ENCODE measurements at regions not wholly inside any gene's neighbourhood (a gene's known extent, or its start where the extent isn't known, plus 50 kb on each side); places are given as distances from the start of the nearest gene placed in this dataset.

- H3K4me1 Mint-ChIP-seq: no peaks in the 10 kb centered on the region
- no peaks in the 10 kb centered on the region for H3K9me3 ChIP-seq (ENCODE audit: control insufficient read depth, low read length, poor library complexity, severe bottlenecking)
- DNase-seq: no peak
- no peak overlapping the region for H3K27ac Mint-ChIP-seq
- no peaks in the 10 kb centered on the region for H3K27me3 Mint-ChIP-seq
- H3K4me3 Mint-ChIP-seq: no peak overlapping the region
- H3K36me3 Mint-ChIP-seq (ENCODE audit: low read depth): no peaks in the 10 kb centered on the region
- no peak for ATAC-seq
These were observed 717.7 kb upstream of the FAM98A start for GRCh38 chr2:34316788-34317187.

DNA sequence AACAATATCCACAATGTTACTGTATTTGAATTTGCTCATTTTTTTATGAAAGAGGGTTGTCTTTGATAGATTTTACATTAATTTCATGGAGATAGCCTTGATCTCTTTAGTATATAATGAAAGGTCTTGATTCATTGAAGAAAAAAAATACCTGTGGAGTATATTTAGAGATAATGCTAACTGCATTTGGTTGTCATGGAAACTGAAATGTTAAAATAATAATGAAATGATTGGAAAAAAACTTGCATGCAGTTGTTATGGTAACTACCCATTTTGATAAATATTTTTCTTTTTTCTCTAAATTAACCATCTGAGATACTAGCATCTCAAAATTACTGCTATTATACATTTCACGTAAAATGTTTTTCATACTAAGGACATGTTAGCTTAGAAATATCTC lies 712.7 kb upstream of the FAM98A start:
- no peaks in the 10 kb centered on the region for H3K36me3 Mint-ChIP-seq (ENCODE audit: low read depth)
- no peaks in the 10 kb centered on the region for H3K27me3 Mint-ChIP-seq
- no peaks in the 10 kb centered on the region for H3K4me1 Mint-ChIP-seq
- no peak for DNase-seq
- H3K4me3 Mint-ChIP-seq: no peak overlapping the region
- H3K27ac Mint-ChIP-seq: no peak overlapping the region
- H3K9me3 ChIP-seq (ENCODE audit: control insufficient read depth, low read length, poor library complexity, severe bottlenecking): no peaks in the 10 kb centered on the region
- ATAC-seq: no peak

DNA sequence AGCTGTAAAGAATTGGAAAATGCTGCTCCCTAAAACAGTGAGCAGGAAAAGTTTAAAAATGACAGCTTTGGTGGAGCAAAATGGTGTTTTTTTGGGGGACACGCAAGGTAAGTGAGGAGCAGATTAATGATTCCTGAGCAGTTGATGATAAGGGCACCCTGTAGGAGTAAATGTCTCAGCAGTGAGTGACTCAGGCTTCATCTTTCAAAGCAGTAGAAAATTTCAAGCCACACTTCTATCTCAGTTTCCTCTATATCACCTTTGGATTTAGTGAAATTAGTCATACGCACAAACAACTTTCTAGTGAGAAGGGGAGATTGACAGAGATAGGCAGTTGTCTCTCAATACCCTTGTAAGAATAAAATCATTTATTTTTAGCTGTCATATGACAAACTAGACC lies 709.0 kb upstream of the FAM98A start:
- no peaks in the 10 kb centered on the region for H3K27me3 Mint-ChIP-seq
- H3K4me1 Mint-ChIP-seq: no peaks in the 10 kb centered on the region
- no peaks in the 10 kb centered on the region for H3K9me3 ChIP-seq (ENCODE audit: control insufficient read depth, low read length, poor library complexity, severe bottlenecking)
- DNase-seq (no peak), ATAC-seq (no peak)
- no peaks in the 10 kb centered on the region for H3K36me3 Mint-ChIP-seq (ENCODE audit: low read depth)
- no peak overlapping the region for H3K4me3 Mint-ChIP-seq
- no peak overlapping the region for H3K27ac Mint-ChIP-seq

DNA sequence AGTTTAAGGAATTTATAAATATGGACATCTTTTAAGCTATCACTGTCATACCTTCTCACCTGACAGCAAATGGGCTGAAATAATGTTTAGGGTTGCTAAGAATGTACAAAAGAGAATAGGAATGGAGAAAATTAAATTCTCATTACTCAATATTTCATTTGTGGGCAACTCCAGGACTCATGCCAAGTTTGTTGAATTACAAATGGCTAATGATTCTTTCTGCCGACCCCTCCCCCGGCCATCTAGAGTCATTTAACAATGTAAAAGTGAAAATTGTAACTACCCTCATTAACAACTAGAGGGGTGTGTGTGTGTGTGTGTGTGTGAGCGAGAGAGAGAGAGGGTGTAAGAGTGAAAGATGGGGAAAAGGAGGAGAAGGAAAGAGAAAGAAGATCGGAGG lies 708.5 kb upstream of the FAM98A start:
- H3K4me3 Mint-ChIP-seq: no peak overlapping the region
- H3K9me3 ChIP-seq (ENCODE audit: control insufficient read depth, low read length, poor library complexity, severe bottlenecking): no peaks in the 10 kb centered on the region
- H3K4me1 Mint-ChIP-seq: no peaks in the 10 kb centered on the region
- no peaks in the 10 kb centered on the region for H3K27me3 Mint-ChIP-seq
- no peaks in the 10 kb centered on the region for H3K36me3 Mint-ChIP-seq (ENCODE audit: low read depth)
- ATAC-seq (no peak), DNase-seq (no peak)
- H3K27ac Mint-ChIP-seq: no peak overlapping the region

- H3K36me3 Mint-ChIP-seq (ENCODE audit: low read depth): no peaks in the 10 kb centered on the region
- no peak for ATAC-seq
- no peak overlapping the region for H3K4me3 Mint-ChIP-seq
These were observed 707.6 kb upstream of the FAM98A start for GRCh38 chr2:34306745-34307144.

DNA sequence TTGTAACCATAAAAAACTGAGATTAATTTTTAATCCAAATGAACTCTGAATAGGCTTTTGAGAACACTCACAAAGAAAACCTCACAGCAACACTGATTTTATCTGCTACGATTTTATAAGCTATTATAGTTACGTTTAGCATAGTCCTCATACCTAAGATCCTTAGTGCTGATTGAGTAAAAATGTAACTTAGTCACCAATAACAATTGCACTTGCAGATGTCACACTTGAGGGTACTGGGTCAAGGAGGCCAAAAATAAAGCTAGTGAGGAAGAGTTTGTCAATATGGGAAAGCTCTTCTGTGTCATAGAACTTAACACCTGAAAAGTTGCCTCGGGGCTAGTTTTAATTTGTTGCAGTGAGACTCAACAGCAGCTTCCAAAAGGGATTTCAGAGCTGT lies 706.5 kb upstream of the FAM98A start:
- Mint-ChIP-seq H3K4me1 (no peaks in the 10 kb centered on the region), H3K27ac (no peak overlapping the region), H3K36me3 (ENCODE audit: low read depth) (no peaks in the 10 kb centered on the region), H3K27me3 (no peaks in the 10 kb centered on the region), H3K4me3 (no peak overlapping the region)
- no peaks in the 10 kb centered on the region for H3K9me3 ChIP-seq (ENCODE audit: control insufficient read depth, low read length, poor library complexity, severe bottlenecking)
- no peak for ATAC-seq
- no peak for DNase-seq

More at GRCh38 chr2:34306745-34307144, 707.6 kb upstream of the FAM98A start:
- H3K27ac Mint-ChIP-seq: no peak overlapping the region
- no peaks in the 10 kb centered on the region for H3K27me3 Mint-ChIP-seq
- DNase-seq: no peak
- no peaks in the 10 kb centered on the region for H3K4me1 Mint-ChIP-seq
- no peaks in the 10 kb centered on the region for H3K9me3 ChIP-seq (ENCODE audit: control insufficient read depth, low read length, poor library complexity, severe bottlenecking)

DNA sequence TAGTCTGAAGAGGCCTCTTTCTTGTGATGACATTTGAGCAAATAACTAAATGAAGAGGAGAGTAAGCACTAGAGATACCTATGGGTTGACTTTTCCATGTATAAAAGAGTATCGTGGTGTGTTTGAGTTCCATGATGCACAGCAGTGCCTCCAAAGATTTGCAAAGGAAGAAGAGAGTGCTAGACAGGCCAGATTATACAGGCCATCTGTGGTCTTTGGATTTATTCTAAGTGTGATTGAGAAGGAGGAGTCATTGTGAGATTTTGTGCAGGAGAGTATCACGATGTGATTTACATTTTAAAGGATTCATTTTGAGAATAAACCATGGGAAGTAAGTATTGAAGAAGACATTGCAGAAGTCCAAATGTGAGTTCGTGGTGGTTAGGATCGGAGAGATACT lies 695.9 kb upstream of the FAM98A start:
- ATAC-seq (no peak), DNase-seq (no peak)
- H3K27me3 Mint-ChIP-seq: no peaks in the 10 kb centered on the region
- no peak overlapping the region for H3K4me3 Mint-ChIP-seq
- no peaks in the 10 kb centered on the region for H3K4me1 Mint-ChIP-seq
- H3K36me3 Mint-ChIP-seq (ENCODE audit: low read depth): no peaks in the 10 kb centered on the region
- no peaks in the 10 kb centered on the region for H3K9me3 ChIP-seq (ENCODE audit: control insufficient read depth, low read length, poor library complexity, severe bottlenecking)
- no peak overlapping the region for H3K27ac Mint-ChIP-seq

DNA sequence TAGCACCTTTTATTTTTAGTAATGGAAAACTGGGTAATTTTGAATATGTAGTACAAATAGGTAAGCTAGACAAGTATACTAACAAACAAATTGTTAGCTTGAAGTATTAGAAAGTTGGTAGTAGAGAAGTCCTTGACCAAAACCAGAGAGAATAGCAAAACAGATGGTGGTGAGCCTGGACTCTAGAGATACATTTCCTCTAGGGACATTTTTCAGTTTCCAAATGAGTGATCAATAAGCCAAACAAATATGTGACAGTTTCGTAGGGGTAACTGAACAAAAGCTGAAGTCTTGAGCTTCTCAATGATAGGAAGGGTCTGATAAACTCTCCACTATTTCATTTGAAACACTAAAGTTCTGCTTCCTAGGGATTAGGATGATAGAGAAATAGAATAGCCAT lies 692.0 kb upstream of the FAM98A start:
- no peaks in the 10 kb centered on the region for H3K27me3 Mint-ChIP-seq
- no peak for ATAC-seq
- no peaks in the 10 kb centered on the region for H3K36me3 Mint-ChIP-seq (ENCODE audit: low read depth)
- H3K4me1 Mint-ChIP-seq: no peaks in the 10 kb centered on the region
- no peak for DNase-seq
- no peak overlapping the region for H3K4me3 Mint-ChIP-seq
- H3K9me3 ChIP-seq (ENCODE audit: control insufficient read depth, low read length, poor library complexity, severe bottlenecking): no peaks in the 10 kb centered on the region
- H3K27ac Mint-ChIP-seq: no peak overlapping the region

- H3K36me3 Mint-ChIP-seq (ENCODE audit: low read depth): no peaks in the 10 kb centered on the region
- no peak overlapping the region for H3K4me3 Mint-ChIP-seq
- ATAC-seq (no peak), DNase-seq (no peak)
- no peaks in the 10 kb centered on the region for H3K27me3 Mint-ChIP-seq
- H3K4me1 Mint-ChIP-seq: no peaks in the 10 kb centered on the region
- H3K27ac Mint-ChIP-seq: no peak overlapping the region
- H3K9me3 ChIP-seq (ENCODE audit: control insufficient read depth, low read length, poor library complexity, severe bottlenecking): no peaks in the 10 kb centered on the region
These were observed 688.9 kb upstream of the FAM98A start for GRCh38 chr2:34288016-34288415.

- H3K27me3 Mint-ChIP-seq: no peaks in the 10 kb centered on the region
- H3K4me3 Mint-ChIP-seq: no peak overlapping the region
- no peak overlapping the region for H3K27ac Mint-ChIP-seq
- no peak for DNase-seq
- ATAC-seq: no peak
- H3K9me3 ChIP-seq (ENCODE audit: control insufficient read depth, low read length, poor library complexity, severe bottlenecking): no peaks in the 10 kb centered on the region
- H3K36me3 Mint-ChIP-seq (ENCODE audit: low read depth): no peaks in the 10 kb centered on the region
- H3K4me1 Mint-ChIP-seq: no peaks in the 10 kb centered on the region
These were observed 681.5 kb upstream of the FAM98A start for GRCh38 chr2:34280606-34281005.

- no peak overlapping the region for H3K4me3 Mint-ChIP-seq
- no peaks in the 10 kb centered on the region for H3K27me3 Mint-ChIP-seq
- H3K36me3 Mint-ChIP-seq (ENCODE audit: low read depth): no peaks in the 10 kb centered on the region
- DNase-seq: no peak
- H3K9me3 ChIP-seq (ENCODE audit: control insufficient read depth, low read length, poor library complexity, severe bottlenecking): no peaks in the 10 kb centered on the region
- H3K4me1 Mint-ChIP-seq: no peaks in the 10 kb centered on the region
- no peak for ATAC-seq
- H3K27ac Mint-ChIP-seq: no peak overlapping the region
These were observed 668.0 kb upstream of the FAM98A start for GRCh38 chr2:34266908-34267697.

GRCh38 chr2:34261701-34262100 lies 662.6 kb upstream of the FAM98A start:
- H3K36me3 Mint-ChIP-seq (ENCODE audit: low read depth): no peaks in the 10 kb centered on the region
- ATAC-seq (no peak), DNase-seq (no peak)
- no peak overlapping the region for H3K27ac Mint-ChIP-seq
- no peak overlapping the region for H3K4me3 Mint-ChIP-seq
- no peaks in the 10 kb centered on the region for H3K27me3 Mint-ChIP-seq
- H3K9me3 ChIP-seq (ENCODE audit: control insufficient read depth, low read length, poor library complexity, severe bottlenecking): no peaks in the 10 kb centered on the region
- H3K4me1 Mint-ChIP-seq: no peaks in the 10 kb centered on the region

- H3K27me3 Mint-ChIP-seq: no peaks in the 10 kb centered on the region
- no peak for DNase-seq
- H3K4me3 Mint-ChIP-seq: no peak overlapping the region
- no peaks in the 10 kb centered on the region for H3K36me3 Mint-ChIP-seq (ENCODE audit: low read depth)
- H3K4me1 Mint-ChIP-seq: no peaks in the 10 kb centered on the region
- no peak for ATAC-seq
- no peaks in the 10 kb centered on the region for H3K9me3 ChIP-seq (ENCODE audit: control insufficient read depth, low read length, poor library complexity, severe bottlenecking)
- no peak overlapping the region for H3K27ac Mint-ChIP-seq
These were observed 655.3 kb upstream of the FAM98A start for GRCh38 chr2:34254272-34254878.

DNA sequence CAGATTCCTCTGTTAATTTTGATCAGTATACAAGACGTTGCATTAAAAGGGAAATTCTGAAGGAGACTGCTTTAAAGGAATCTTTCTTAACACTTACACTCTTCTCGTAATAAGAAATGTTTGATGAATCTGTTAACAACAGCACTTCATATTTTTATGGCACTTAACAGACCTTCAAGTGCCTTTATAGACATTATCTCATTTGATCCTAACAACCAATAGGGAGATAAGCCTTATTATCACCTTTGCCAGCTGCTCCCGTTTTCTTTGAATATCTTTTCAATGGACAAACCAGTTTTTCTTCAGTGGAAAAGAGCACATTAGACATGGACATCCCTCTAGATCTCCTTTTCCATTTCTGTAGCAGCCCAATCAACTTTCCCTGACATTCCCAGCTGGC lies 653.0 kb upstream of the FAM98A start:
- ATAC-seq (no peak), DNase-seq (no peak)
- no peaks in the 10 kb centered on the region for H3K36me3 Mint-ChIP-seq (ENCODE audit: low read depth)
- H3K27ac Mint-ChIP-seq: no peak overlapping the region
- H3K4me1 Mint-ChIP-seq: no peaks in the 10 kb centered on the region
- no peaks in the 10 kb centered on the region for H3K9me3 ChIP-seq (ENCODE audit: control insufficient read depth, low read length, poor library complexity, severe bottlenecking)
- H3K27me3 Mint-ChIP-seq: no peaks in the 10 kb centered on the region
- H3K4me3 Mint-ChIP-seq: no peak overlapping the region

Measured in T-helper 17 cell (primary cell).